ENCODE measurements at regions not wholly inside any gene's neighbourhood (a gene's known extent, or its start where the extent isn't known, plus 50 kb on each side); places are given as distances from the start of the nearest gene placed in this dataset.
A peak's percentile ranks its signal among the peaks of the same experiment; 100 is the strongest.
"Not testable (repeated sequence)": the region's sequence is repeated elsewhere in the genome, so short reads cannot be mapped to it uniquely, and the experiment has no call there.

DNA sequence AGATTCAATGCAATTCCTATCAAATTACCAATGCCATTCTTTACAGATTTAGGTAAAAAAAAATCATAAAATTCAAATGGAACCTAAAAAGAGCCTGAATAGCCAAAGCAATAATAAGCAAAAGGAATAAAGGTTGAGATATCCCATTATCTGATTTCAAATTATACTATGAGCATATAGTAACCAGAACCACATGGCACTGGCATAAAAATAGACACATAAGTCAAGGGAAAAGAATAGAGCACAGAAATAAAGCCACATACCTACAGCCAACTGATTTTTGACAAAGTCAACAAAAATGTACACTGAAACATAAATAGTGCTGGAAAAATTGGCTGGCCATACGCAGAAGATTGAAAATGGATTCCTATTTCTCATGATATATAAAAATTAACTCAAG is 853.7 kb downstream of the FAT4 start:
- DNase-seq: no peak

DNA sequence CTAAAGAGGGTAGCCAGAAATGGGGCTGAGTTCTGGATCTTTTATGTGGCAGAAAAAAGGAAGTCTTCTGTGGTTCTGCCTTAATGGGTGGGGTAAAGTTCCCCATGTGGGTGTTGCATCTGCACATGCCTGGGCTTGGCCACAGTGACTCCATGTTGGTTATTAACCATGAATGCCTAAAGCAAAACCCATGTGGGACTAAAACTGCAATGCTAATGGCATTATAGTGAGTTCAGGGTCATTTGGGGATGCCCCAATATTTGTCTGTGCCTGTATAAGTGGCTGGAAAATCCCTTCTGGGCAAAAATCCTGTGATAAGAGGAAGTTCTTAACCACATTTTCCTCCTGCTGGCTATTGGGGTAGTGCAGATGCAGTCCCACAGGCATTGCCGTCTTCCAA is 857.4 kb downstream of the FAT4 start:
- DNase-seq: no peak

DNA sequence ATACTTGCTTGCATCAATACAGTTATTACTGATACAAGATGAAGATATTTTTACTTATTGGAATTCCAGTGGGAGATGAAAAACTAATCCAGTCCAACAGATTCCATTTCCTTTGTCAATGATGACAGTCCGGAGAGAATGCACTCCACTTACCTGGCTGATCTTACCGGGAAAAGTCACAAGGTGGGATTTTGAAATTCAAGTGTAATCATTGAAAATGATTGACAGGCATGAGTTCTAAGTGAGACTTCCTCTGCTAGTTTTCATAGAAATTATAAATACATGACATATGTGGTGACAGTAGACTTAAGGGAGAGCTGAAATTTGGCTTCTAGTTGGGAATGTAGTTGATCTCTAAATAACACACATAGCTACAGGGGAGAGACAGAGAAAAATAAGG is 859.9 kb downstream of the FAT4 start:
- DNase-seq: no peak

- DNase-seq: no peak
These were observed 865.9 kb downstream of the FAT4 start for GRCh38 chr4:126180642-126181041.

- DNase-seq: no peak
These were observed 867.6 kb downstream of the FAT4 start for GRCh38 chr4:126182336-126182735.

GRCh38 chr4:126182786-126183185 is 868.0 kb downstream of the FAT4 start:
- no peak for DNase-seq

- DNase-seq: no peak
These were observed 868.5 kb downstream of the FAT4 start for GRCh38 chr4:126183206-126183605.

- no peak for DNase-seq
These were observed 876.8 kb downstream of the FAT4 start for GRCh38 chr4:126191536-126191935.

DNA sequence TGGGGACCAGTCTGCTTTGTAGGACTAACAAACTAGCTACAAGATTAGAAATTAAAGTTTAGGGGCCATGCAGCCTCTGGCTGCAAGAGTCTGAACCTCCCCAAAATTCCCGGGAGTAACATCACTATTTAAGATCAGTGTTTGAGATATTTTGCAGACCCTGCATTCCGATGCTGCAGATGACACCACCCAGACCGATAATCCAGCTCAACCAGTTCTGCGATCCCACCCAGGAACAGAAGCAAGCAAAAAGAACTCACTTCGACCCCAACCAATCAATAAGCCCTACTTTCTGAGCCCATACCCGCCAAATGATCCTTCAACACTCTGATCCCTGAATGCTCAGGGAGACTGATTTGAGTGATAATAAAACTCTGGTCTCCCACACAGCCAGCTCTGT is 877.8 kb downstream of the FAT4 start:
- no peak for DNase-seq

DNA sequence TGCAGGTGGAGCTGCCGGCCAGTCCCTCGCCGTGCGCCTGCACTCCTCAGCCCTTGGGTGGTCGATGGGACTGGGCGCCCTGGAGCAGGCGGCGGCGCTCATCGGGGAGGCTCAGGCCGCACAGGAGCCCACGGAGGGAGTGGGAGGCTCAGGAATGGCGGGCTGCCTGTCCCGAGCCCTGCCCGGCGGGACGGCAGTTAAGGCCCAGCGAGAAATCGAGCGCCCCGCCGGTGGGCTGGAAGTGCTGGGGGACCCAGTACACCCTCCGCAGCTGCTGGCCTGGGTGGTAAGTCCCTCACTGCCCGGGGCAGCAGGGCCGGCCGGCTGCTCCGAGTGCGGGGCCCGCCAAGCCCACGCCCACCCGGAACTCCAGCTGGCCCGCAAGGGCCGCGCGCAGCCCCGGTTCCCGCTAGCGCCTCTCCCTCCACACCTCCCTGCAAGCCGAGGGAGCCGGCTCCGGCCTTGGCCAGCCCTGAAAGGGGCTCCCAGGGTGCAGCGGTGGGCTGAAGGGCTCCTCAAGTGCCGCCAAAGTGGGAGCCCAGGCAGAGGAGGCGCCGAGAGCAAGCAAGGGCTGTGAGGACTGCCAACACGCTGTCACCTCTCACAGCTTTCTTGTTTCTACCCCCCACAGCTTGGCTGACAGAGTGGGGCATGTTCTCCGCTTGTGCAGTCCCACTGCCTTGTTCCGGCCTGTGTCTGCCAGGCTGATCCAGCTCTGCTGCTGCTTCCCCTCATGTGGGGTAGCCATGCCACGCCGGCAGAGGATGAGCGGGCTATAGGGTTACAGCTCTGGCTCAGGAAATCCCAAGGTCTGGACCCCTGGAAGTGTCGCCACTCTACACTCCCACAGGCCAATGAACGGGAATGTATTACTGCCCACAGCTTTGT is 886.7 kb downstream of the FAT4 start:
- not testable (repeated sequence) for DNase-seq

- no peak for DNase-seq
These were observed 887.5 kb downstream of the FAT4 start for GRCh38 chr4:126202226-126202625.

DNA sequence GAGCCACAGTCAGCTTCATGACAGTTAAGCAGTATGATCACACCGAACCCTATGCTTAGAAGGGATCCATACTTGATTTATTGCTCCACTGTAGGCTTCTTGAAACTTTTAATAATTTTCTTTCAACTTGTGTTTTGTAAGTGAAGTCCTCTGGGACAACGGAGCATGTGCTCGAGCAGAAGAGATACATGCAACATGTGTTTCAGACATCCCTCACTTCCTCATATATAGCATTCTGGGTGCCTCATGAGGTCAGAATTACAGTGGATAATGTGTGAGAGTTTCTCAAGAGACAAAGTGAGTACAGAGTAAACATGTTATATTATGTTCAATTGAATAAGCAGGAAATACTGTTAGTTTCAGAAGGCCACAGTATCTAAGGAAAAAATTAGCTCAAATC is 893.2 kb downstream of the FAT4 start:
- no peak for DNase-seq

GRCh38 chr4:126209147-126209546 is 894.4 kb downstream of the FAT4 start:
- DNase-seq: no peak

GRCh38 chr4:126213996-126214395 is 899.2 kb downstream of the FAT4 start:
- DNase-seq: no peak

DNA sequence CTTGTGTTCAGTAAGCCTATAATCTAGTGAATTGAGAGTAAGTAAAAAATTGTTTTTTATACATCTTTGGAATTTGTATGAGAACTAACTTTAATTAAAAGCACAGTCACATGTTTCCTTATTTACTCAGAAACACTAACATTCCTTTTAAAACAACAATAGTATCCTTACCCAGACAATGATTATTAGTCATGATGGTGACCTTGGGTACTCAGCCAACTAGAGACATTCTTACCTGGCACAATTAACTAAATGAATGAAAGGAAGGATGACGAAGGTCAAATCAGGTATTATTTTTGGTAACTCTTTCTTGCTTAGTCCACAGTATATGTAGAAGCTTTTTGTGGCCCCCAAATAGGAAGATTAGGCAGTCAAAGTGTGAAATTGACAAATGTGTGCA is 901.0 kb downstream of the FAT4 start:
- DNase-seq: no peak

GRCh38 chr4:126216611-126217010 is 901.9 kb downstream of the FAT4 start:
- DNase-seq: no peak

GRCh38 chr4:126221282-126221681 is 906.5 kb downstream of the FAT4 start:
- DNase-seq: no peak

DNA sequence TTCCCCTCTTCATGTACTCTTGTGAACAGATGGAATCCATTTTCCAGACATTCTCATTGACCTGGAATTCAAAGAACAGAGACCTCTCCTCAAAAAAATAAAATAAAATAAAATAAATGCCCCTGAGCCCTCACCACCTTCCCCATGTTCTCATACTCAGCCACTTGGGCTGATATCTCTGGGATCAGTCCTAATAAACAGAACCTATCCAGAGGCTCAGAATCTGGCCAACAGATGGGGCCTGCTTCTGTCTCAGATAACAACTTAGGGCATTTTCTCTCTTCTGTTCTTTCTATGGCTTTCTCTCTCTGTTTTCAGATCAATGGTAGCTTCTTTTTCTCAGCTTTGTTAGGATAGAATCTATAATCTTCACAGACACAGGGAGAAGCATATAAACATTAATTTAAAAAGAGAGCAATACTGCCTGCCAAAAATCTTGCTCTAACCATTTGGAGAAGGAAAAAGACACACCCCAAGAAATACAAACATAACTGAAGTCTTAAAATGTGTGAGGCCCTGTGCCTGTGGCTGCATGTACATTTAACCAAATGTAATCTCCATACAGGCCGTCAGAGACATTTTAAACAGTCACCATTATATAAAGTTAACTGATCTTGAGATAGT is 907.1 kb downstream of the FAT4 start:
- DNase-seq: no peak

DNA sequence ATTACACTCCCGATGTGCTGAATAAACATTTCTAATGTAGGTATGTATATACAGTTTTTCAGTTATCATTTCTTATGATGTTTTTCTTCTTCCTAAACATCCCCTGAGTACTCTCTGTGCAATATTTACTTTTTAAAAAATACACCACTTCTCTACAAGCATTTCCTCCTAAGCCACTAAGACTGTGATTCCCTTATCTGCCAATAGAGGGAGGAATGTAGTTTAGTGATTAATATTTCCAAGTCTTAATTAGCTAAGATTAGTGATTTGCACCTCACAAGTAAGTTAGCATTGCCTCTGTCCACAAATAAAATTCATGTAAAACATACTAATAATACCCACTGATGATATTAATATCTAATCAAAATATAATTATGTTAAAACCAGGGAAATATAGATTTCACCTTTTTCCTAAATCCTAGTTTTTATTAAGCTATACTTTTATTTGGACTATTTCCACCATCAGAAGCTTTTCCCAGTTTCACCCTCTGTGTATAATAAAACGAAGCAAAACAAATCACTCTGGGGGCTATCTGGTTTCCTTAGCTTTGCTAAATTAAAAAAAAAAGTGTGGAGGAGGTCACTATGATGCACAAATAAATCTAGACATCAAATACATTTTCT is 909.1 kb downstream of the FAT4 start:
- peak; percentile 24 for DNase-seq

- DNase-seq: no peak
These were observed 912.7 kb downstream of the FAT4 start for GRCh38 chr4:126227428-126227827.

DNA sequence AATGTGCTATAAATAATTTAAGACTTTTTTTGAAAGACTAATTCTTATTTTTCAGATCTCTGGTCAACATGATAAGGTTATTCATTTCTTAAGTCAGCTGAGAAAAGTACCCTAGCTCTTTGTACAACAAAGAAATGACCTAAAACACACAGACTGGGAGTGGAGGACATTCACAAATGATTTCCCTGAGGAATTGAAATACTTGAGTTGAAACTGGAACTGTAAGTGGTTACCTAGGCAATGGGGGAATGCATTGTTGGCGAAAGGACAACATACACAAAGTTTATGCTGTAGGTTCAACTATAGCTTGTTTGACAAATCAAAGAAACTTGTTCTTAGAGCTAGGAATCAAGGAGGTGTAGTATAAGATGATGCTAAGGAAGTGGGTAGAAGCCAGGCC is 915.5 kb downstream of the FAT4 start:
- peak; percentile 57 for DNase-seq

DNA sequence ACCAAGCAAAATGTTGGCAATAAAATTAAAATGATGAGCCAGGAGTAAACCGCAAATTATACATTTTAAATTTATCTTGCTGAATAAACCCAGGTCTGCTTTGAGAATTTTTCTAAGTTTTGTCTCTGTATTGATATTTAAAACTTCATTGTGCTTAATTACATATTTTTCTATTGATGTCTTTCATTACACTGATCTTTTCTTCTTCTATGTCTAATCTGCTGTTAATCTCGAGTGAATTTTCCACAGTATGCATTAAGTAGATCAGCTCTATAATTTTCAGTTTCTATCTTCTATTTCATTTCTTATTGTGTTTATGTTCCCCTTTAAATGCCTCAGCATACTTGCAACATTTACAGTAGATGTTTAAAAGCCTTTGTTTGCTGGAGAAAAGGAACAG is 918.7 kb downstream of the FAT4 start:
- no peak for DNase-seq

DNA sequence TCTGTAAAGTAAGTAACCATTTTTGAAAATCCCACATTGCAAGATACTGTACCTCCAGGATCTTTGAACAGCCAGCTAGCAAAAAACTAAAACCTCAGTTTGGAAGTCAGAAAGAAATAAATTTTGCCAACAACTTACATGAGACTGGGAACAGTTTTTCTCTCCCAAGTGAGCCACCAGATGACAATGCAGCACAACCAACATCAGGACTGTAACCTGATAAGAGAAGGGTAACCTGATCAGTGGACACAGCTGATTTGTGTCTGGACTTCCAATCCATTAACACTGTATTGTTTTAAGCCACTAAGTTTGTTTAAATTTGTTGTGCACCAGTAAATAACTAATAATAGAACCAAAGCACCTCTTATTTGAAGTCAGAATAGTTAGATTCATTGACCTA is 923.3 kb downstream of the FAT4 start:
- DNase-seq: no peak

DNA sequence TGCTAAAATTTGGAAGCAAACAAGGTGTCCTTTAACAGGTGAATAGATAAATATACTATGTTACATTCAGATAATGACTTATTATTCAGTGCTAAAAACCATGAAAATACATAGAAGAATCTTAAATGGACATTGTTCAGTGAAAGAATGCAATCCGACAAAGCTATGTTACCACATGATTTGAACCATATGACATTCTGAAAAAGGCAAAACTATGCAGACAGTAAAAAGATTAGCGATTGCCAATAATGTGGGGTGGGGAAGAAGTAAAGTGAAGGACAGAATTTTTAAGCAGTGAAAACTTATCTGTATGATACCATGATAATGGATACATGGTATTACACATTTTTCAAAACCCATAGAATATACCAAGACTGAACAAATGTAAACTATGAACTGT is 926.9 kb downstream of the FAT4 start:
- peak; percentile 3 for DNase-seq

Measured in fibroblast of skin of back (primary cell).